Dendritic cell treated with granulocyte-macrophage colony-stimulating factor and Interleukin-4, amounts not matched to agents 40 ng/mL and 50 ng/mL, for 4 days (primary cell): ENCODE measurements at regions not wholly inside any gene's neighbourhood (a gene's known extent, or its start where the extent isn't known, plus 50 kb on each side); places are given as distances from the start of the nearest gene placed in this dataset.

Experiments used
- H3K27ac Mint-ChIP-seq: one replicate; pipeline ENCODE4 v1.8.0; 2022; ENCODE audit warnings: mild to moderate bottlenecking, mixed read lengths
- H3K27me3 Mint-ChIP-seq: one replicate; pipeline ENCODE4 v1.8.0; 2022; ENCODE audit warnings: mild to moderate bottlenecking, mixed read lengths
- H3K36me3 Mint-ChIP-seq: one replicate; pipeline ENCODE4 v1.8.0; 2022; ENCODE audit warnings: low read depth, mixed read lengths
- H3K4me1 Mint-ChIP-seq: one replicate; pipeline ENCODE4 v1.8.0; 2022; ENCODE audit warnings: low read depth, mixed read lengths
- H3K4me3 Mint-ChIP-seq: one replicate; pipeline ENCODE4 v1.8.0; 2022; ENCODE audit warnings: mild to moderate bottlenecking, moderate library complexity, mixed read lengths
- H3K9me3 Mint-ChIP-seq: one replicate; pipeline ENCODE4 v1.8.0; 2022; ENCODE audit warnings: mixed read lengths
- intact Hi-C: fragments of 100-400 bp; cut with micrococcal nuclease; formaldehyde crosslinking; loops from one replicate; pipeline ENCODE4 v1.15.0; 2022

DNA sequence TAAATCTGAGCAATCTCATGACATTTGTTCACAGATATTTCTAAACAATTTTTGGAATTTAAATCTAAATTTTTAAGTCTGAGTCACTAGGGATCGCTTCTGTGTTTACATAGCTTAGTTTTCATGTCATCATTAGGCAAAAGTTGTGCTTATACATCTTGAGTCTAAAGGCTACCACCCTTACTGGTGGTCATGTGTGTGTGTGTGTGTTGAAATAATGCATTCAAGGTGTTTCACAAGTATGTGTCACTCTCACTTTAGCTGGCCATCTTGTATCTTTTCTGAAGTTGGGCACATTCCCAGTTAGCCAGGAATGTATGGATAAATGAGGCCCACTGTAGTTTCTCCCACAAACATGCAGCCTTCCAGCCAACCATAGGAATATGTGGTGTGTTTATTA is 1162.5 kb upstream of the PRMT6 start:
- no peaks in the 10 kb centered on the region for H3K4me1 Mint-ChIP-seq
- H3K4me3 Mint-ChIP-seq = no peak overlapping the region
- H3K27ac Mint-ChIP-seq = no peak overlapping the region
- no peaks in the 10 kb centered on the region for H3K36me3 Mint-ChIP-seq
- H3K27me3 Mint-ChIP-seq = no peaks in the 10 kb centered on the region
- intact Hi-C loops = no loop called here
- H3K9me3 Mint-ChIP-seq = peaks cover 39% of the 10 kb centered on the region

GRCh38 chr1:105909811-105910210 is 1146.7 kb upstream of the PRMT6 start:
- H3K27ac Mint-ChIP-seq = no peak overlapping the region
- H3K9me3 Mint-ChIP-seq = peaks cover 17% of the 10 kb centered on the region
- H3K36me3 Mint-ChIP-seq = no peaks in the 10 kb centered on the region
- no peaks in the 10 kb centered on the region for H3K27me3 Mint-ChIP-seq
- H3K4me3 Mint-ChIP-seq = no peak overlapping the region
- no peaks in the 10 kb centered on the region for H3K4me1 Mint-ChIP-seq
- intact Hi-C loops = no loop called here

- H3K27ac Mint-ChIP-seq = no peak overlapping the region
- peaks cover 17% of the 10 kb centered on the region for H3K9me3 Mint-ChIP-seq
- H3K27me3 Mint-ChIP-seq = no peaks in the 10 kb centered on the region
- intact Hi-C loops = no loop called here
- no peak overlapping the region for H3K4me3 Mint-ChIP-seq
- no peaks in the 10 kb centered on the region for H3K4me1 Mint-ChIP-seq
- no peaks in the 10 kb centered on the region for H3K36me3 Mint-ChIP-seq
Observed at GRCh38 chr1:105914403-105914802, 1142.1 kb upstream of the PRMT6 start.

- Mint-ChIP-seq H3K27ac (no peak overlapping the region), H3K9me3 (peaks cover 29% of the 10 kb centered on the region), H3K4me1 (no peaks in the 10 kb centered on the region), H3K27me3 (no peaks in the 10 kb centered on the region), H3K4me3 (no peak overlapping the region), H3K36me3 (no peaks in the 10 kb centered on the region)
- intact Hi-C loops = no loop called here
Observed at GRCh38 chr1:105934806-105935205, 1121.7 kb upstream of the PRMT6 start.

DNA sequence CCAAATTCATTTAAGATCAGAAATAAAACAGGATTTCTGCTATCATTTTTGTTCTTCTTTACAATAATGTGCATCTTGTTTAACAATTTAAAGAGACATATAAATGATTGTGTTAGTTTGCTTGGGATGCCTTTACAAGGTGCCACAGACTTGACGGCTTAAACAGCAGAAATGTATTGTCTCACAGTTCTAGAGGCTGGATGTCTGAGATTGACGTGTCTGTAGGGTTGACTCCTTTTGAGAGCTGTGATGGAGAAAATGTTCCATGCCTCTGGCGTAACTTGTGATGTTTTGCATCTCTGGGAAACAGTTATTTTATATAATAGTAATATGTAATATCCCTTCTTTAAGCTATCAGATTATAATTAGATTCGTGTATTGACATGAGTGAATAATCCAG is 1091.6 kb upstream of the PRMT6 start:
- intact Hi-C loops = no loop called here

GRCh38 chr1:105997516-105997915 is 1059.0 kb upstream of the PRMT6 start:
- intact Hi-C loops = no loop called here
- Mint-ChIP-seq H3K27me3 (no peaks in the 10 kb centered on the region), H3K4me1 (no peaks in the 10 kb centered on the region), H3K4me3 (no peak overlapping the region), H3K27ac (no peak overlapping the region), H3K9me3 (peaks cover 19% of the 10 kb centered on the region), H3K36me3 (no peaks in the 10 kb centered on the region)

More for the DNA sequence above, 1091.6 kb upstream of the PRMT6 start:
- no peaks in the 10 kb centered on the region for H3K36me3 Mint-ChIP-seq
- no peak overlapping the region for H3K27ac Mint-ChIP-seq
- no peaks in the 10 kb centered on the region for H3K27me3 Mint-ChIP-seq
- no peak overlapping the region for H3K4me3 Mint-ChIP-seq
- H3K9me3 Mint-ChIP-seq = peaks cover 13% of the 10 kb centered on the region
- no peaks in the 10 kb centered on the region for H3K4me1 Mint-ChIP-seq

DNA sequence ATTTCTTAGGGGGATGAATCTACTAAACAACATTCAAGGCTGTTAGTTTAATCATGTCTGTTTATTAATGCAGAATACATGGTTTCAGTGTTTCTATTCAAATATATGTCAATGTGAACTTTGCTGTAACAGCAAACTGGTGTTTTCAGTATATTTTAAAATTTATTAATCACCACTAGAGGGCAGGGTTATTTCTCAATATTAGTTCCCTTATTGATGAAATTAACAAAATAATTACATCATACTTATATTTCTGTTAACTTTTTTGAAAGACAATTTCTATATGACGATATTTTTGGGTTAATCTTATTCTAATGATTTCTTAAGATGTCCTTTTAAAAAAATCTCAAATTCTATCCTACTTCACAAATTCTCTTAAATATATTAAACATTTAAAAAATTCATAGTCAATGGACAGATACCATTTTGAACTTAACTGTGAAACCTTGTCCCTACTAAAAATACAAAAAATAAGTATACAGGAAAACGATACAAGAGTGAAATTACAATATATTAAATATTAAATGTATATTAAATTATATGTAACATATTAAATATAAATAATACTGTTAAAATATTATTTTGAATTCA is 1034.1 kb upstream of the PRMT6 start:
- intact Hi-C loops = no loop called here
- H3K4me1 Mint-ChIP-seq = no peaks in the 10 kb centered on the region
- no peak overlapping the region for H3K27ac Mint-ChIP-seq

DNA sequence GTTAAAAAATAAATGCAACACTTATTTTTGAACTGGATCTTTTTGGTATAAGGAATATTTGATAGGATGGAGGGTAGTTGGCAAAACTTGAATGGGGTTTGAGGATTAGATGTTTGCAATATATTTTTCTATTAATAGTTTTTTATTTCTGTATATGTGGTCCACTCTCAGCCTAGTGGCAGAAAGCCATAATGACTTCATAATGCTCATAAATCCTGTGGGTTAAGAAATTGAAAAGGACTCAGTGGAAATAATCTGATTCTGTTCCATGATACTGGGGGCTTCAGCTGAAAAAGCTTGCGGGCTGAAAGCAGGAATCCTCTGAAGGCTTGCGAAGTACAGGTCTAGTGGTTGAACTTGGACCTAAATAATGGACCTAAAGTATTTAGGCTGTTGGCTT is 1028.6 kb upstream of the PRMT6 start:
- intact Hi-C loops = no loop called here
- H3K4me3 Mint-ChIP-seq = no peak overlapping the region
- H3K27ac Mint-ChIP-seq = no peak overlapping the region
- no peaks in the 10 kb centered on the region for H3K27me3 Mint-ChIP-seq
- H3K4me1 Mint-ChIP-seq = no peaks in the 10 kb centered on the region
- no peaks in the 10 kb centered on the region for H3K9me3 Mint-ChIP-seq
- H3K36me3 Mint-ChIP-seq = no peaks in the 10 kb centered on the region

More for the DNA sequence above, 1034.1 kb upstream of the PRMT6 start:
- Mint-ChIP-seq H3K9me3 (no peaks in the 10 kb centered on the region), H3K36me3 (no peaks in the 10 kb centered on the region), H3K4me3 (no peak overlapping the region), H3K27me3 (no peaks in the 10 kb centered on the region)

DNA sequence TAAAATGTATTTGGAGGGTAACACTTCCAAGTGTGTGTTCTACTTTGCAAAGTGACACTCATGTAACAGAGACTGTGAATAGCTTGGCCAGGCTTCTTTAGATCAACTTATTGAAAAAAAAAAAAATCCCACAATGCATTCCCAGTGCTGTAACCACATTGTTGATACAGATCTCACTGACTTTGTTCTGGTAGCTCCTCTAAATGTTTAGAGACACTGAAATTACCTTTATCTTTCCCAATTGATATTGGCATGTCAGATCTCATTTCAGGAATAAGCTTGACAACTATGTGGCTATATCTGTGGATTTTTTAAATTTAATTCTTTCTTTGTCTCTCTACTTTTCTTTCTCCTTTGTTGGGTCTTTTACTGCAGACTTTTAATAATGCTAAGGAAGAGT is 1018.9 kb upstream of the PRMT6 start:
- no peaks in the 10 kb centered on the region for H3K4me1 Mint-ChIP-seq
- peaks cover 14% of the 10 kb centered on the region for H3K9me3 Mint-ChIP-seq
- no peaks in the 10 kb centered on the region for H3K27me3 Mint-ChIP-seq
- H3K27ac Mint-ChIP-seq = no peak overlapping the region
- no peaks in the 10 kb centered on the region for H3K36me3 Mint-ChIP-seq
- no peak overlapping the region for H3K4me3 Mint-ChIP-seq
- intact Hi-C loops = no loop called here

- H3K9me3 Mint-ChIP-seq = peaks cover 20% of the 10 kb centered on the region
- H3K27me3 Mint-ChIP-seq = no peaks in the 10 kb centered on the region
- H3K4me3 Mint-ChIP-seq = no peak overlapping the region
- no peaks in the 10 kb centered on the region for H3K4me1 Mint-ChIP-seq
- intact Hi-C loops = no loop called here
- H3K36me3 Mint-ChIP-seq = no peaks in the 10 kb centered on the region
- no peak overlapping the region for H3K27ac Mint-ChIP-seq
Observed at GRCh38 chr1:106038260-106038659, 1018.2 kb upstream of the PRMT6 start.

DNA sequence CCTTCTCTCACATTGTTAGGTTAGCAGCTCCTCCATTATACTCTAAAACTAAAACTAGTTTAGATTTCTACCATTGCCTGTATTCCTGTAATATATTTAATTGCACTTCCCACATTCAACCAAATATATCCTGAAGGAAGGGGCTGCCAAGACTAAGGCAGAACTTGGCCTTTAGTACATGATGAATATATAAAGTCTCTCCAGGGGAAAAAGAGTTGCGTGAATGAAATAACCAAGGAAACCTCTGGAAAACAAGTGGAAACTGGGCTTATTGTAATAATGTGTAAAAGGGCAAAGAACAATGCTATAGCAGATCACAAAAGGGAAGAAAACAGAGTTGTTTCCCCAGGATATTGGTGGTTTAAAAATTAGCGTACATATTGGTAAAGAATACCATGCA is 1012.5 kb upstream of the PRMT6 start:
- no peaks in the 10 kb centered on the region for H3K4me1 Mint-ChIP-seq
- H3K36me3 Mint-ChIP-seq = no peaks in the 10 kb centered on the region
- no peak overlapping the region for H3K27ac Mint-ChIP-seq
- H3K9me3 Mint-ChIP-seq = peaks cover 27% of the 10 kb centered on the region
- H3K4me3 Mint-ChIP-seq = no peak overlapping the region
- intact Hi-C loops = no loop called here
- H3K27me3 Mint-ChIP-seq = no peaks in the 10 kb centered on the region

DNA sequence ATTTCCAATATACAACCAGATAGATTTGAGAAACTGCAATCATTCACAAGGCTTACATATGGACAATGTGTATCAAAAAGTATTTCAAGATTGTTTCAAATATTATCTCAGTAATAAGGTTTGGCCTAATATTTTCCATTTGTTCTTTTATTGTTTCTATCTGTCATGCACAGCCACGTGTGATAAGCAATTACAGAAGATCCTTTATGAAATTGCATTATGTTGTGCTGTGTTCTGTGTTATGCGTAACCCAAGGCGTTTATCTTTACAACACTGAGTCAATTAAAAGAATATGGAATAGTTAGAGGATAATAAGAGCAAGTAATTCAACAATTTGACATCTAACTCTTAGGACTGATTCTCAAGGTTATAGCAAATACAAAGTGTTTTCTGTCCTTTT is 1009.3 kb upstream of the PRMT6 start:
- Mint-ChIP-seq H3K36me3 (no peaks in the 10 kb centered on the region), H3K9me3 (peaks cover 16% of the 10 kb centered on the region), H3K27ac (no peak overlapping the region), H3K4me3 (no peak overlapping the region), H3K4me1 (no peaks in the 10 kb centered on the region), H3K27me3 (no peaks in the 10 kb centered on the region)
- intact Hi-C loops = no loop called here

- Mint-ChIP-seq H3K4me1 (no peaks in the 10 kb centered on the region), H3K36me3 (no peaks in the 10 kb centered on the region), H3K9me3 (peaks cover 8% of the 10 kb centered on the region), H3K27ac (no peak overlapping the region), H3K4me3 (no peak overlapping the region), H3K27me3 (no peaks in the 10 kb centered on the region)
- intact Hi-C loops = no loop called here
Observed at GRCh38 chr1:106049595-106049994, 1006.9 kb upstream of the PRMT6 start.

- H3K27me3 Mint-ChIP-seq = no peaks in the 10 kb centered on the region
- H3K36me3 Mint-ChIP-seq = no peaks in the 10 kb centered on the region
- H3K4me3 Mint-ChIP-seq = no peak overlapping the region
- H3K4me1 Mint-ChIP-seq = no peaks in the 10 kb centered on the region
- H3K9me3 Mint-ChIP-seq = peaks cover 8% of the 10 kb centered on the region
- no peak overlapping the region for H3K27ac Mint-ChIP-seq
- intact Hi-C loops = no loop called here
Observed at GRCh38 chr1:106055855-106056254, 1000.6 kb upstream of the PRMT6 start.
